HG03108 (cell line): ENCODE measurements at regions not wholly inside any gene's neighbourhood (a gene's known extent, or its start where the extent isn't known, plus 50 kb on each side); places are given as distances from the start of the nearest gene placed in this dataset.
"Not testable (repeated sequence)": the region's sequence is repeated elsewhere in the genome, so short reads cannot be mapped to it uniquely, and the experiment has no call there.

ENCODE experiments used
- ATAC-seq: cut with Tn5 transposase; IDR thresholded peaks from one replicate; pipeline ENCODE4 v1.9.1; 2021; ENCODE audit warnings: moderate library complexity; ENCODE audit not compliant: unreplicated experiment

- no peak for ATAC-seq
Observed at GRCh38 chr21:27339902-27340301, 373.0 kb upstream of the ADAMTS5 start.

DNA sequence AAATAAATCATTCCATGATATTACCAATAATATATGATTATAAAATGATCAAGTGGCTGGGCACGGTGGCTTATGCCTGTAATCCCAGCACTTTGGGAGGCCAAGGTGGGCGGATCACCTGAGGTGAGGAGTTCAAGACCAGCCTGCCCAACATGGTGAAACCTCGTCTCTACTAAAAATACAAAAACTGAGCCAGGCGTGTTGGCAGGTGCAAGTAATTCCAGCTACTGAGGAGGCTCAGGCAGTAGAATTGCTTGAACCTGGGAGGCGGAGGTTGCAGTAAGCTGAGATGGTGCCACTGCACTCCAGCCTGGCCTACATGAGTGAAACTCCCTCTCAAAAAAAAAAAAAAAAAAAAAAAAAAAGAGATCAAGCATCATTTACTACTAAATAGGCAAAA is 371.1 kb upstream of the ADAMTS5 start:
- not testable (repeated sequence) for ATAC-seq

- no peak for ATAC-seq
Observed at GRCh38 chr21:27333096-27333495, 366.2 kb upstream of the ADAMTS5 start.

DNA sequence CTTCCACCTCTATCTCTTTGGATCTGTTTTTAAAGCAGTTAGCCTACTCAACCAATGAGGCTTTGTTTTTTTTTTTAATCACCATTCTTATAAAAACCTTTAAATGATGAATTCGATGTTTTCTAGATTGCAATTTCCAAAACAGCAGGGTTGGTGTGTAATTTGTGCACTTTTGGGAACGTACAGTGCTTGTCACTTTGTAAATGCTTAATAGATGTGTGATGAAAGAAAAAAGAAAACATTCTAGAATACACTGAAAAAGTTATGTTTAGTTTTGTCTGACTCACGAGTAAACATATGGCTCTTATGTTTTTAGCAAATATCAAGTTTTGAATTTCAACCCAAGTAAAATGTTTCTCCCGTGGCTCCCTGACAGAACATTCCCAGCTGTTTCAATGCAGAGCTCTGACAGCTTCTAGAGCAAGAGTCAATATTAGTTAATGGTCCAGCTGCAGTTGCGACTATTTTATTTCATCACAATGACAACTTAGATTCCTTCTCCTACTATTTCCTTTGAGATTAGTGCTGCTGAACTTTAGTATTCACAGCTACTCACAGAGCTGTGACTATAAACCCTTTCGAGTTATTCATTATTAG is 362.5 kb upstream of the ADAMTS5 start:
- no peak for ATAC-seq

- no peak for ATAC-seq
Observed at GRCh38 chr21:27326301-27326700, 359.4 kb upstream of the ADAMTS5 start.

- ATAC-seq: no peak
Observed at GRCh38 chr21:27323331-27323730, 356.4 kb upstream of the ADAMTS5 start.

- no peak for ATAC-seq
Observed at GRCh38 chr21:27321791-27322190, 354.9 kb upstream of the ADAMTS5 start.

GRCh38 chr21:27320868-27321267 is 354.0 kb upstream of the ADAMTS5 start:
- no peak for ATAC-seq

GRCh38 chr21:27317601-27318000 is 350.7 kb upstream of the ADAMTS5 start:
- not testable (repeated sequence) for ATAC-seq

DNA sequence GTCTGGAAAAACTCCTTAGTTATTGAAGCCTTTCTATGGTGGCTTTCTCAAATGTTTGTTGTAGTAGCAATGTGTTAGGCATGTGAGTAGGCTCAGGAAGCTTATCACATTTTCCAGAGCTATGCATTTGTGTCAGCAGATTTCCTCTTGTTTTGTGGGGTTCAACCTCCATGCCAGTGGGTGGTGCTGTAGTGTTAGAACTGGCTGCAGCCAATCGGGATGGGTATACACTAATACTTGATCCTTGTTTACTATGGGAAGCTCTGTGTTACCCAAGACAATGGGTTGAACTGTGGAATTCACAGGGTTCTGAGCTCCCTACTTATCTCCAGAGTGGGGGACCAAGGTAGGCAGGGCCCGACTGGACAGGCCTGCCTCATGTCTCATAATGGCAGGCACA is 348.5 kb upstream of the ADAMTS5 start:
- ATAC-seq: no peak

DNA sequence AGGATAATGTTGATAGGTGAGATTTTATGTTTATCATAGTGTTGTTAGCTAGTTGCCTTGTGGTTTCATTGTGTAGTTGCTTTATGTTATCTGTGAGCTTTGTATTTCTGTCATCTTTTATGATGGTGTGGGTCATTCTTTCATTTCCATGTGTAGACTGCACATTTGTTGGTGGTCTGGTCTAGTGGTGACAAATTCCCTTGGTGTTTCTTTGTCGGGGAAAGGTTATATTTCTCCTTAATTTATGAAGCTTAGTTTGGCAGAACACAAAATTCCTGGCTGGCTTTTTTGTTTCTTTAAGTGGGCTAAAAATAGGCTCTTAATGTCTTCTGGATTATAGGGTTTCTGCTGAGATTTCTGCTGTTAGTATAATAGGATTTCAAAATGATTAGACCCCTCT is 347.2 kb upstream of the ADAMTS5 start:
- no peak for ATAC-seq

DNA sequence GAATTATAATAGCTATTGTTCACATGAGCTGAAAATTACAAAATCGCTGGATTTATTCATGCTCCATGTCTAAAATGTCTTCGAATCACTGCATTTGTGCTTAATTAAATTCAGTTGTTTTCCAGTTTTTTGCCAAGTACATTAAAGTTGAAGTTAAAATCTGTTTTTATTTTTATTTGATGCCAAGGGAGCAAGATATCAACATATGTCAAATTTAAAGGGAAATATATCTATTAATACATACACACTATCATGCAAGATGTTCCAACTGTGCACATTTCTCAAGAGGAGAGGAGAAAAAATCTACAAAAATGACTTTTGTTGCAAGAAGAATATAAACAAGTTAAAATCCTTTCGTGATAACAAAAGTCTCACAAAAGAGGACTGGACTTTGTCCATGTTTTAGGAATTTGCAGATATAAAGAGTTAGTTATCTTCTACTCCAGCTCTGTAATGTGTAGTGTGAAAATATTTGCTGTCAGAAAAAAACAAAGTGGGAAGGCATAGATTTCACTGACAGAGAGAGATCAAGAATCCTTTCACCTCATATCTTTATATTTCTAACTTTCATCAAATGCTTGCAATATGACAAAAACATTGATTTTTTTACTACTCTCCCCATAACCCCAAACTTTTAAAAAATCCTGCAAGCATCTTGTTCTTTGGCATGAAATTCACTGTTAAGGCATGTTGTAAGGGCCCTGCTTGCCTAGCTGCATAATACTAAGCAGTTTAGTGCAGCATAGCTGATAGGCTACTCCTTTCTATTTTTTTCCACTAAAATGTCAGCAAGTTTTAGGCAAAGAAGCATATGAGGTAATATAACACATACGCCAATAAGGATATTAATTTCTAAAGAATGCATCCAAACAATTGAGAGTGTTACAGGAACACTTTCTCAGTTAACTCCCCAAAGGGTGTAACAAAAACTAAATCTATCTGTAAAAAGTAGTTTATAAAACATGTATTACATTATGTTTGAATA is 340.2 kb upstream of the ADAMTS5 start:
- no peak for ATAC-seq

GRCh38 chr21:27306206-27306605 is 339.3 kb upstream of the ADAMTS5 start:
- no peak for ATAC-seq

GRCh38 chr21:27301220-27301619 is 334.3 kb upstream of the ADAMTS5 start:
- no peak for ATAC-seq

- no peak for ATAC-seq
Observed at GRCh38 chr21:27300770-27301169, 333.9 kb upstream of the ADAMTS5 start.

DNA sequence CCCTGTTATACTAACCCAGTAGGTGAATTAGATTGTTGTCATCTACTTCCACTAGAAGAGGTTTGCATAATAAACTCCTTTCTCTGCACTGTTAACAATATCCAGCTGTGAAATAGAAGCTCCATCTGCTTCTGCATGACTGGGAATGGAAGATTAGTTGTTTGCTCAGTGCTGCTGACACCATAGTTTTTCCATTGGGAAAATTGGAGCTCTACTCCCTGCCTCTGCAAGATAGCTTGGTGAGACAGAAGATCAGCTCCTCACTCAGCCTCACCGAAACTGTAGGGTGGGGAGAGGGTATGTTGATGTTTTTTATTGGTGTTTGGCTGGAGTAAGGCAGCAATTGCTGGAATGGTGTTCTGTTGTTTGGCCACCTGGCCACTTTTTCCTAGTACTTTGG is 331.6 kb upstream of the ADAMTS5 start:
- no peak for ATAC-seq

DNA sequence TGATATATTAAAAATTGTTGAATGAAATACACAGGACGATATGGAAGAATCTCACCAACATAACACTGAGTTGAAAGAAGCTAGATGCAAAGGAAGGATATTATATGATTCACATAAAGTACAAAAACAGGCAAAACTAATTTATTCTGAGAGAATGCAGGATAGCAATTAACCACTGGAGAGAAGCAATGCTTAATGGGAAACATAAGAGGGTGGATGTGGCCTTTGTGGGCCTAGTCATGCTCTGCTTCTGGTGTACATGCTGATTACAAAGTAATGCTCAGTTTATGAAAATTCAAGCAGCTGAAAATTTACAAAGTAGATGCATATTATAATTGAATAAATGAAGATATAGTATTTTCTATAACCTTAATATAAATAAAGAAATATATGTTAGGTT is 326.4 kb upstream of the ADAMTS5 start:
- ATAC-seq: no peak

DNA sequence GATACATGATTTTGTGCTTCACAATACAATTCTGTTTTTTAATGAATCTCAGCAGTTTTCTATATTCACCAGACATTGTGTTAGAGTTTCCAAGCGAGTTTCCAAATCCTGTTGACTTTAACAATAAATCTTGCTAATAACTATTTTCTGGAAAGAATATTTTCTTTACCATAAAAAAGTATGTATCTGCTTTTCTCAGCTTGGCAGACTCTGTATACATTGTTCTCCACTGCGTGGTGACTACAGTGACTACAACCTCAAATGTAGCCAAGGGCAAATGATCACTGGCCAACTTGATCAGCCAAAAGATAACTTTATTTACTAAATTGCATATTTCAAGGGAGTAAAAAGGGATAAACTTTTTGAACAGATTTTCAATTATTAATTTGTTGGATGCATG is 325.9 kb upstream of the ADAMTS5 start:
- no peak for ATAC-seq

DNA sequence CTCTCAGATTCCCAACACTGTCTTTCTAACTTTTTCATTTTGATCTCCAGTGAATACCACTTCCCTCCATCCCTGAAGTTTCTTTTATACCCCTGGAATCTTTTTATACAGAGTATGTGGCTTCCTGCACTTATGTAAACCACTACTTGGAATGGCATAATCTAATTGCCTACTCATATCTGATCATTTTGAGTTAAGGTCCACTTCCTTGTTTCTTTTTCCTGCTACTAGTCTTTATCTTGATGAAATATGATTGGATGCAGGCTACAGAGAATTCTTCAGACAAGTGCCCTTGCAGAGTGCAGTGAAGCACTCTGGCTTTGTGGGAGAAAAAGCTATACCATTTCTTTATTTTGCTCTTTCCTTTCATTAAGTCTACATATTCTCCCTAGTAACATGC is 325.3 kb upstream of the ADAMTS5 start:
- ATAC-seq: no peak

GRCh38 chr21:27291006-27291405 is 324.1 kb upstream of the ADAMTS5 start:
- ATAC-seq: no peak

- ATAC-seq: no peak
Observed at GRCh38 chr21:27290028-27290427, 323.1 kb upstream of the ADAMTS5 start.

GRCh38 chr21:27286760-27287159 is 319.9 kb upstream of the ADAMTS5 start:
- no peak for ATAC-seq
